ENCODE measurements at regions not wholly inside any gene's neighbourhood (a gene's known extent, or its start where the extent isn't known, plus 50 kb on each side); places are given as distances from the start of the nearest gene placed in this dataset.

DNA sequence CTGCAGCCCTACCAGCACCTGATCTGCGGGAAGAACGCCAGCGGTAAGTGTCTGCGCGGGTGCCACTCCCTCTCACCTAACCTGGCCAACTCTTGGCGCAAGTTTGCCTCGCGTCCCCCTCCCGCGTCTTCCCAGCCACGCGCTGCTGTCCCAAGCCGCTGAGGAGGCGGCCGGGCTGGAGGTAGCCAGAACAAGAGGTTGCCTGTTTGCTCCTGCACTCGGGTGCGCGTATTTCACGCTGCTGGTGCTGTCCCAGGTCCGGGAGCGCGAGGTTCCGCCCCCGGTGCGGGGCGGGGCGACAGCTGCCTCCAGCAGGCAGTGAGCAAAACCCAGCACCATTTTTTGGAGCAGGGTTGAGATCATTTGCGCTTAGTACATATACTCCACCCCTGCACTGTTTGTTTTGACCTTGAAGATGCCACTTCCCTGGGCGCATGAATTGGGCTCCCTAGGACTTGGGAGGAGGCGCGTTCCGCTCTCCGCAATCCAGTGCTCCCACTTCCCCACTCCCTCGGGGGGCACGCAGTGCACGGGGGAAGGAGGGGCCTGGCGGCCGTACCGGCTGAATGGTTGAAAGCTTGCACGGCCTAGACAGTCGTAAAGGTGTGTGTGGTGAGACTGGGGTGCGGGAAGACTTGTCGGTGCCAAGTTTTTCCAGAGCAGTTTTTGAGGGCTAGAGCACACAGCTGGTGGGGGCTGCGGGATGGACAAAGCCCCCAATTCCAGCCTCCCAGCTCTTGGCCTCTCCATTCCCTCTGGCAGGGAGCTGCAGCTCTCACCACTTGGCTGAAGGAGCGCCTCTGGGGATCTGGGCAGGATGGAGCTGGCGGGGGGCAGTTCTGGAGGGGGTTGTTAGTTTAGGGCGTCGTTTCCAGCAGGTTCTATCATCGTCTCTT, 226.9 kb upstream of the CRY1 start:
- DNase-seq (ENCODE audit: low read depth in 2 of 2) = peak; percentile 71

DNA sequence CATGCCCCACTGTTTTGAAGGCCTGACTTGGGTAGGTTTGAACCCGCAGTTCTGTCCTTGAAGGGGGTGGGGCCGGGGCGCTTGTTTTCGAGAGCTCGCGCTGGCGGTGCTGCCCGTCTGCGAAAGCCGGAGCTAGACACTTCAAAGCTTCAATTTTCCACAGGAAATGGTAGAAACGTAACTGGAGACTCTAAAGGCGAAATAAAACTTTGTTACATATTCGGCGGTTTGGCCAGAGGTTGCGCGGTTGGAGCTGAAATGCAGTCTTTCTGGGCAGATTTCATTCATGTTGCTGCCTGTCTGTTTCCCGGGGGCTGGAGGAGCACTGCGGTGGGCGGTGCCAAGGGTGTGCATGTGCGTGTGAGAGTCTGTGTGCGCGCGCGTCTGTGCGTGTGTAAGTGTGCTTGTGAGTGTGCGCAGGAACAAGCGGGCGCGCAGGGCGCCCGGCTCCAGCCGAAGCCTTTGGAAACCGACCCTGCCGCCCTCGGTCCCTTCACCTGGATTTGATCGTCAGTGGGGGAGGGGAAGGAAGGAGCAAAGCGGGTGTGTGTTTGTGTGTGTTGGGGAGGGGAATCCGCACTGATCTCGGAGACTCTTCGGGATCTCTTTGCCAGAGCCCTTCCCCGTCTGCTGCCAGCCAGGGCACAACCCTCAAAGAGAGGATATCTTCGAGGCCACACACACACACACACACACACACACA, 227.7 kb upstream of the CRY1 start:
- DNase-seq (ENCODE audit: low read depth in 2 of 2) = peak; percentile 51 to 62

- DNase-seq (ENCODE audit: low read depth in 2 of 2) = no peak
Observed at GRCh38 chr12:107322063-107322462, 228.7 kb upstream of the CRY1 start.

- DNase-seq (ENCODE audit: low read depth in 2 of 2) = no peak
Observed at GRCh38 chr12:107325075-107325608, 231.8 kb upstream of the CRY1 start.

DNA sequence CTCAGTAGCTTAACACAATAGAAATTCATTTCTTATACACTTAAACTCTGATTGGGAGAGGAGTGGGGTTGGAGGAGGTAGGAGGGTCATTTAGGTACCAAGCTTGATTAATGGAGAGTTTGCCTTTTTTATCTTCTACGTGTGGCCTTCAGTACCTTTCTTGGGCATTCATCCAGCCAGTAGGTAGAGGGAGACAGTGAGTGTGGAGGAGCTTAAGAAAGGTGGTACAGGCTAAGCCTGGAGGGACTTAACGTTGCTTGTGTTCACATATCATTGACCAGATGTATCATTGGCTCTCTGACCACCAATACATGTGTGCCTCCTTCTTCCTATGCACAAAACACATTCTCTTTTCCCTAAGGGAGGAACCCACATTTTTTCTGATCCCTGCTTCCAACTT, 232.9 kb upstream of the CRY1 start:
- DNase-seq (ENCODE audit: low read depth in 2 of 2) = no peak

- no peak for DNase-seq (ENCODE audit: low read depth in 2 of 2)
Observed at GRCh38 chr12:107327651-107328182, 234.4 kb upstream of the CRY1 start.

- no peak for DNase-seq (ENCODE audit: low read depth in 2 of 2)
Observed at GRCh38 chr12:107328442-107329133, 235.2 kb upstream of the CRY1 start.

GRCh38 chr12:107329569-107330324, 236.4 kb upstream of the CRY1 start:
- DNase-seq (ENCODE audit: low read depth in 2 of 2) = no peak

- no peak for DNase-seq (ENCODE audit: low read depth in 2 of 2)
Observed at GRCh38 chr12:107330831-107331431, 237.6 kb upstream of the CRY1 start.

- no peak for DNase-seq (ENCODE audit: low read depth in 2 of 2)
Observed at GRCh38 chr12:107331471-107331870, 238.1 kb upstream of the CRY1 start.

DNA sequence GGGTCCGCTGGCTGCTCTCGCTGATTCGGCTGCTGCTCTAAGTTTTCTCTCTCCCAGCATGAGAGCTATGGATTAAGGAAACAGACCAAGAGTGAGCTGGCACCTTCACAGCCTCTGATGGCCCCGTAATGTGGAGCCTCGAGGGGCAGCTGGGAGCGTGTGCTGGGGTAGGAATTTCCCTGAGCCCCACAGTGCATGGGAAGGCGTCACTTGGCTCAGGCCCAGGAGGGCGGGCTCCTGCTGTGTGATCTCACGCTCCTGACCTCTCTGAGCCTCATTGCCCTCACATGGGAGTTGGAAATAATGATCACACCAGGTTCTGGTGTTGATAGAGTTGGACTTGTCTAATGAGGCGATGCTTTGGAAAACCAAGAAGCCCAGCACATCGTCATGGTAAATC, 238.6 kb upstream of the CRY1 start:
- no peak for DNase-seq (ENCODE audit: low read depth in 2 of 2)

- no peak for DNase-seq (ENCODE audit: low read depth in 2 of 2)
Observed at GRCh38 chr12:107332743-107333142, 239.4 kb upstream of the CRY1 start.

DNA sequence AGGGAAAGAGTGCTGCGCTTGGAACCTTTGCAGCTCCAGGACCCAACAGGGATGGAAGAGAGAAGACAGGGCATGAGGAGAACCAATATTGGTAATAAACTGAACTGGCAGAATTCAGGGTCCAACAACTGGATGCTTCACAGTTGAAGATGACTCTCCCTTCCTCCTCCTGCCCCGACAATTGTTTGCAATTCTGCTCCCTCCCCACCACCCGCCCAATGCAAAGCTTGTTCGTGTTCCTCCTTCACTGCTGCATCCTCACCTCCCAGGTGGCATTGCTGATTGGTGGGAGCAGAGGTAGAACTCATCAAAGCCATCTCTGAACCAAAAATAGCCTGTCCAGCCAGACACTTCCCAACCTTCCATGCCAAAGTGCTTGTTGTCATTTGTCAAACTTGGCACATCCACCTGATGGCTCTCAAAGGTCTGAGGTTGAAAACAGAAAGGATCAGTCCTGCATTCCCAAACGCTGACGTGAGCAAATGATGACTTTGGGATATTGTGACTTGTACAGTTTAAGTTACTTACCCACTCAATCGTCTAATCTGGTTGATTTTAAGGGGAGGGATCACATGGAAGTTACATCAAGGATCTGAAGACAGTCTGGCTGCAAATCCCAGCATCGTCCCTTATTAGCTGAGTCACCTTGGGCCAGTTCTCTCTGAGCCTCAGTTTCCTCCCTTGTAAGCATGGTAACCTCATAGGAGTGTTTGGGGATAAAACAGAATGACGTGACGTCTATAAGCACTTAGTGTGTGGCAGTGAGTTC, 242.6 kb upstream of the CRY1 start:
- no peak for DNase-seq (ENCODE audit: low read depth in 2 of 2)

DNA sequence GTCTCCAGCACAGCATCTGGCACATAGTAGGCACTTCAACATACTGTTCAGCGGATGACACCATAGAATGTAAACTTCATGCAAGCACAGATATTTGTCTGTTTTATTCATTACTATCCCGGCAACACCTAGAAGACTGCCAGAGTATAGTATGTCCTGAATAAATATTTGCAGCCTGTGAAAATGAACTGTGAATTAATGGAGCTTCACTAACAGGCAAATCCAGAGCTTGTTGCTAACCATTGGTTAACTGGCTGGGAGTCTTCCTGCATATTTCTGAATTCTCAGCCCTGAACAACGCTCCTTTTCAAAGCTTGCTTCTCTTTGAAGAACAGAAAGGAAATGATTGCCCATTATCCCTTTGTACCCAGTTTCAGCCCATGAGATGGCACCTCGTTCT, 243.3 kb upstream of the CRY1 start:
- no peak for DNase-seq (ENCODE audit: low read depth in 2 of 2)

GRCh38 chr12:107337346-107338095, 244.2 kb upstream of the CRY1 start:
- DNase-seq (ENCODE audit: low read depth in 2 of 2) = no peak

DNA sequence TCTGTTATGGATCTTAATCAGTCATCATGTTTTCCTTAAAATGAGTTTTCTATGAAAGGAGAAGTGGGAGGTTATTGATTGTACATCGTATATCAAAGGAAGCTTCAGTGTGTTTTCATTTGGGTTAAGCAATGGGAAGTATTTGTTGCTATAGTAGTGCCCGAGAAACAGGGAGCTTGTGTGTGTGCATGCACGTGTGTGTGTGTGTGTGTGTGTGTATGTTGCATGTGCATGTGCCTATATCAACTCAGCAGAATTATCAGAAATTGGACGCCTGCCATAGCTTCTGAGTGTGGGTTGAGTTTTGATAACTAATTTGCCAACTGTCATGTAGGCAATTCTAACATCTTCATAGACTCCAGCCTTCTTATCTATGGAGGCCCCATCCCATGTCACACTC, 246.1 kb upstream of the CRY1 start:
- DNase-seq (ENCODE audit: low read depth in 2 of 2) = no peak

DNA sequence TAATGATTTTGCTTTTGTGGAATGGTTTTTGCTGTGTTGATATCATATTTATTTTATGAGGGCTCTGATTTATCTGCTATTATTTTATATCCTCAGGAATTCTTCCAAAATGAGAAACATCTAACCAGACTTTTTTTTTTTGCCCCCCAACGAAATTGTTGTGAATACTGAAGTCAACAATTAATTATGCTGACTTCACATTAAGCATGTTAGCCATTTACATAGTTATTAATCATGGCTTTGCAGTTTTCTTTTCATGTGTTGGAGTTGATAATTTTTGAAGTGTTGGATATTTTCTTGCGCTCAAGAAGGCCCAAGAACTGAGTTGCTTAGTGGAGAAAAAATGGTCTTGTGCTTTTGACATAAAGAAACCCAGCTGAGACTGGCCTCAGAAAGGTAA, 246.6 kb upstream of the CRY1 start:
- no peak for DNase-seq (ENCODE audit: low read depth in 2 of 2)

DNA sequence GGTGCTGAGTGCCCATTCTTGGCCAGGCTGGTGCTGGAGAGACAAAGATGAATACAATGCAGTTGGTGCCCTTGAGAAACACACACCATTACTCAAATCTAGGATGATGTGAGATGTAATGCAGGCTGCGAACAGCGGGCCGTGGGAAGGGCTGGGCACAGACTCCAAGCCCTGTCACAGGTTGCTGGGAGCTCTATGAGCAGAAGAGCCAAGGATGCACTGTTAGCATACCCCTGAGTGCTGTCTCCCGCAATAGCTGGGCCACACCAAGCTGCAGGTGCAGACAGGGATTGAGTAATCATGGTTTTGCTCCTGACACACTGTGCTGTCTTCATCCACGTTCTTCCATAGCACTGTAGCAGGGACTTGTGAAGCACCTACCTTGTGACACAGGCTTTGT, 247.5 kb upstream of the CRY1 start:
- DNase-seq (ENCODE audit: low read depth in 2 of 2) = no peak

GRCh38 chr12:107344035-107344808, 250.9 kb upstream of the CRY1 start:
- DNase-seq (ENCODE audit: low read depth in 2 of 2) = no peak
